ENCODE measurements at regions not wholly inside any gene's neighbourhood (a gene's known extent, or its start where the extent isn't known, plus 50 kb on each side); places are given as distances from the start of the nearest gene placed in this dataset.

DNA sequence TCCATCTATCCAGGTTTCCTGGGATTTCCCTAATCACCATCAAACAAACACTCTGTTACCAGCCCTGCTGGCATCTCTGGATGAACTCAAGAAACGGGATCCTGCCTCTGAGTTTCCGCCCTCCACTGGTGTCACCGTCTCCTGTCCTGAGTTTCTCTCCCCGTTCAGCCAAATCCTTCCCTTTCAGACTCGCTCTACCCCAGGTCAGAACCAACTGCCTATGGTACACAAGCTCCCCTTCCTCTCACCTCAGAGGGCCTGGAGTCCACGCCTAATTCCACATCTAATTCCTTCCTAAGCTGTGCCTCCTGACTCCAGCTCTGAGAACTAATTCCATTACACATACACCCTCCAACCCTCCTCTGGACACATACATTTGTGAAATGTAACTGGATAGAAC is 96.1 kb downstream of the SHANK2 start:
- TF ChIP-seq, protein P1, sequence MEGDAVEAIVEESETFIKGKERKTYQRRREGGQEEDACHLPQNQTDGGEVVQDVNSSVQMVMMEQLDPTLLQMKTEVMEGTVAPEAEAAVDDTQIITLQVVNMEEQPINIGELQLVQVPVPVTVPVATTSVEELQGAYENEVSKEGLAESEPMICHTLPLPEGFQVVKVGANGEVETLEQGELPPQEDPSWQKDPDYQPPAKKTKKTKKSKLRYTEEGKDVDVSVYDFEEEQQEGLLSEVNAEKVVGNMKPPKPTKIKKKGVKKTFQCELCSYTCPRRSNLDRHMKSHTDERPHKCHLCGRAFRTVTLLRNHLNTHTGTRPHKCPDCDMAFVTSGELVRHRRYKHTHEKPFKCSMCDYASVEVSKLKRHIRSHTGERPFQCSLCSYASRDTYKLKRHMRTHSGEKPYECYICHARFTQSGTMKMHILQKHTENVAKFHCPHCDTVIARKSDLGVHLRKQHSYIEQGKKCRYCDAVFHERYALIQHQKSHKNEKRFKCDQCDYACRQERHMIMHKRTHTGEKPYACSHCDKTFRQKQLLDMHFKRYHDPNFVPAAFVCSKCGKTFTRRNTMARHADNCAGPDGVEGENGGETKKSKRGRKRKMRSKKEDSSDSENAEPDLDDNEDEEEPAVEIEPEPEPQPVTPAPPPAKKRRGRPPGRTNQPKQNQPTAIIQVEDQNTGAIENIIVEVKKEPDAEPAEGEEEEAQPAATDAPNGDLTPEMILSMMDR (IDR thresholded peaks at IDR 0.05) = no peak
- TF ChIP-seq EZH2 (IDR thresholded peaks at IDR 0.05) = no peak
